AG04450 (cell line): ENCODE measurements at regions not wholly inside any gene's neighbourhood (a gene's known extent, or its start where the extent isn't known, plus 50 kb on each side); places are given as distances from the start of the nearest gene placed in this dataset.

Experiments used
- CTCF ChIA-PET: fragments of 300-600, 350-600 bp; formaldehyde crosslinking; extraction: SDS; loops from one replicate; lab custom pipeline; 2022; ENCODE audit warnings: antibody characterized with exemption, inconsistent platforms; lab: Charles Lee
- POLR2A ChIA-PET: fragments of 350-600 bp; formaldehyde crosslinking; extraction: SDS; loops from one replicate; lab custom pipeline; 2021; ENCODE audit warnings: antibody characterized with exemption, inconsistent platforms; lab: Yijun Ruan, JAX
- DNase-seq: peaks from one replicate; pipeline ENCODE4 v3.0.0-alpha.2; 2011; ENCODE audit warnings: low read depth, low spot score
- H3K27ac ChIP-seq: one replicate; pipeline ENCODE4 v1.5.1; 2012; ENCODE audit warnings: low read depth, low read length, control low read depth
- H3K27me3 ChIP-seq: one replicate; pipeline ENCODE4 v1.6.0; 2012; ENCODE audit warnings: low read length; ENCODE audit not compliant: control insufficient read depth, insufficient read depth
- H3K4me3 ChIP-seq: 2 replicates; pipeline ENCODE4 v1.5.1; 2011; ENCODE audit warnings: mild to moderate bottlenecking, low read depth, low read length, control low read depth
- H3K9me3 ChIP-seq: 2 replicates; pipeline ENCODE4 v1.5.1; 2012; ENCODE audit warnings: low read length; ENCODE audit not compliant: control insufficient read depth, insufficient read depth
- TF ChIP-seq, protein P1 (sequence below): IDR thresholded peaks from 2 replicates; pipeline ENCODE4 v1.5.1; 2011; ENCODE audit warnings: low read depth, low read length, control low read depth, inconsistent platforms

- TF ChIP-seq, protein P1, sequence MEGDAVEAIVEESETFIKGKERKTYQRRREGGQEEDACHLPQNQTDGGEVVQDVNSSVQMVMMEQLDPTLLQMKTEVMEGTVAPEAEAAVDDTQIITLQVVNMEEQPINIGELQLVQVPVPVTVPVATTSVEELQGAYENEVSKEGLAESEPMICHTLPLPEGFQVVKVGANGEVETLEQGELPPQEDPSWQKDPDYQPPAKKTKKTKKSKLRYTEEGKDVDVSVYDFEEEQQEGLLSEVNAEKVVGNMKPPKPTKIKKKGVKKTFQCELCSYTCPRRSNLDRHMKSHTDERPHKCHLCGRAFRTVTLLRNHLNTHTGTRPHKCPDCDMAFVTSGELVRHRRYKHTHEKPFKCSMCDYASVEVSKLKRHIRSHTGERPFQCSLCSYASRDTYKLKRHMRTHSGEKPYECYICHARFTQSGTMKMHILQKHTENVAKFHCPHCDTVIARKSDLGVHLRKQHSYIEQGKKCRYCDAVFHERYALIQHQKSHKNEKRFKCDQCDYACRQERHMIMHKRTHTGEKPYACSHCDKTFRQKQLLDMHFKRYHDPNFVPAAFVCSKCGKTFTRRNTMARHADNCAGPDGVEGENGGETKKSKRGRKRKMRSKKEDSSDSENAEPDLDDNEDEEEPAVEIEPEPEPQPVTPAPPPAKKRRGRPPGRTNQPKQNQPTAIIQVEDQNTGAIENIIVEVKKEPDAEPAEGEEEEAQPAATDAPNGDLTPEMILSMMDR: no peak
- POLR2A ChIA-PET: no interaction called here
Observed at GRCh38 chrX:98412058-98412457, 1528.3 kb downstream of the RPA4 start.

GRCh38 chrX:98422536-98422935 lies 1538.8 kb downstream of the RPA4 start:
- POLR2A ChIA-PET: no interaction called here
- Histone ChIP-seq H3K9me3 (no peaks in the 10 kb centered on the region), H3K27ac (no peak overlapping the region), H3K27me3 (no peaks in the 10 kb centered on the region), H3K4me3 (no peak overlapping the region)
- no peak for DNase-seq
- CTCF ChIA-PET: no interaction called here
- TF ChIP-seq, protein P1: no peak

More at GRCh38 chrX:98412058-98412457, 1528.3 kb downstream of the RPA4 start:
- H3K9me3 ChIP-seq: no peaks in the 10 kb centered on the region
- H3K27ac ChIP-seq: no peak overlapping the region
- H3K27me3 ChIP-seq: no peaks in the 10 kb centered on the region
- no peak for DNase-seq
- CTCF ChIA-PET: no interaction called here
- no peak overlapping the region for H3K4me3 ChIP-seq

DNA sequence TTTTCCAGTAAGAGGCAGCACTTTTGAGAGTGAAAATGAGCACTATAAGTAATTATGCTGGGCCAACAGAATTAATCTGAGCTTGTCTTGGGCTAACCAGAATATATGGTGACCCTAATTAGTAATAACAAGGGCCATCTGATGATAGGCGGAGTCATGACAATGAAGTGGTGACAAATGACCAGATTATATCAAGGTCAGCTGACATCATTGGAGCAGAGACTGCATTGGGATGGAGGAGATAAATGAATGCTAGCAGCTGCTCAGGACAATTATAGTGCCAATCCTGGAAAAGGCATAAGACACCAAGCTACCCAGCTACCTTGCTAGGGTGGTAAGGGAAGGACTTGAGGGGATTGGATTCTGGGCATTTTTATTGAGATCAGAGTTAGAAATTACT lies 1548.7 kb downstream of the RPA4 start:
- POLR2A ChIA-PET: no interaction called here
- CTCF ChIA-PET: no interaction called here
- TF ChIP-seq, protein P1: no peak
- H3K27me3 ChIP-seq: no peaks in the 10 kb centered on the region
- no peaks in the 10 kb centered on the region; the same call in 1 of the 2 replicates for H3K9me3 ChIP-seq
- H3K4me3 ChIP-seq: no peak overlapping the region
- DNase-seq: no peak
- no peak overlapping the region for H3K27ac ChIP-seq

DNA sequence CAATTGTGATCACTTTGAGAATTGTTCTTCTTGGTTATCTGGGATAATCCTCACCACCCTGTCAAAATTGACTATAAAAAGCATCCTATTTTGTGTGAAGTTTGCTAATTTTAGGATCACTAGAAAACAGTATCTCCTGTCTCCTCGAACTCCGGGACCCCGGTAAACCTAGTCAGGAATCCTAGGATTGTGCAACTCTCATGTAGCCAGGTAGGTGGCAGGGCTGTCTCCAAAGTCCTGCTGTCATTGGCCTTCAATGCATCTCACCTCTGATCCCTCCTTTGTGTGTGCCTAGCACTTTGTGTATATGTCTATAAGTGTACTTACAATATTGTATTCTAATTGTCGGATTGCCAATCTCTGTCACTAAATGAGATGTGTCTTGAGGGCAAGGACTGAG lies 1564.8 kb downstream of the RPA4 start:
- Histone ChIP-seq H3K27ac (no peak overlapping the region), H3K4me3 (no peak overlapping the region), H3K27me3 (no peaks in the 10 kb centered on the region), H3K9me3 (no peaks in the 10 kb centered on the region)
- TF ChIP-seq, protein P1: no peak
- ChIA-PET CTCF (no interaction called here), POLR2A (no interaction called here)
- DNase-seq: no peak

DNA sequence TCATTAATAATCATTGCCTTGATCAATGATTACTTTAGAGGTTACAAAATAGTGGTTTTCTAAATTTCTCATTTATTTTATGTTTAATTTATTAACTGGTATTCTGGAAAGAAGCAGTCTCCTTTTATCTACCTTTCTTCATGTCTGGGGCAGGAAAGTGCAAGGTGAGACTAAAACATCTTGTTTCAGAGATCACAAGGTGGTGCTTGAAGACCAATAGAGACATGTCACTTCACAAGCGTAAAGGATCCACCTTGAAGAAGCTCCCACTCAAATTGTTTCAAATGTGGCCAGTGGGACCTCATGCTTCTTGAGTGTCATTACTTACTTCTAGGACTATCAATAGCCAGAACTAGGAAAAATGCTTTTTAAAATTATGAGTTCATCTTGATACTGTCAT lies 1568.7 kb downstream of the RPA4 start:
- no peaks in the 10 kb centered on the region for H3K27me3 ChIP-seq
- no peak overlapping the region for H3K27ac ChIP-seq
- H3K9me3 ChIP-seq: no peaks in the 10 kb centered on the region
- DNase-seq: no peak
- CTCF ChIA-PET: no interaction called here
- no peak overlapping the region for H3K4me3 ChIP-seq
- TF ChIP-seq, protein P1: no peak
- POLR2A ChIA-PET: no interaction called here
